Suprapubic skin (tissue), 3 donors: ENCODE measurements at regions not wholly inside any gene's neighbourhood (a gene's known extent, or its start where the extent isn't known, plus 50 kb on each side); places are given as distances from the start of the nearest gene placed in this dataset.

Experiments used
- CTCF ChIP-seq, 2 donors: fragments of 200-600 bp in 1 of 2; fragments of 450-650 bp in 1 of 2; sonication (generic) in 1 of 2; IDR thresholded peaks; one replicate each; pipeline ENCODE4 v1.5.1; 2016 to 2019; ENCODE audit warnings: antibody characterized with exemption in 2 of 2, mild to moderate bottlenecking in 1 of 2, moderate library complexity in 1 of 2
- POLR2A ChIP-seq, 2 donors: fragments of 450-650 bp; IDR thresholded peaks; one replicate each; pipeline ENCODE4 v1.6.1; 2017; ENCODE audit warnings: antibody characterized with exemption in 2 of 2, mild to moderate bottlenecking in 2 of 2, moderate library complexity in 2 of 2

- TF ChIP-seq CTCF (IDR thresholded peaks at IDR 0.05): no peak
- TF ChIP-seq POLR2A (IDR thresholded peaks at IDR 0.05): no peak
Observed at GRCh38 chr9:108696156-108696555, 159.6 kb downstream of the ACTL7B start.
